ENCODE measurements at regions not wholly inside any gene's neighbourhood (a gene's known extent, or its start where the extent isn't known, plus 50 kb on each side); places are given as distances from the start of the nearest gene placed in this dataset.

GRCh38 chr14:62015243-62015642 lies 253.0 kb downstream of the SNAPC1 start:
- DNase-seq (no peak), ATAC-seq (ENCODE audit: low read depth) (no peak)
- Histone ChIP-seq H2AFZ (ENCODE audit: insufficient read depth, low read depth, low read length, poor library complexity, severe bottlenecking) (no peak overlapping the region), H4K20me1 (ENCODE audit: control insufficient read depth, insufficient read depth, low read length, poor library complexity, severe bottlenecking) (no peaks in the 10 kb centered on the region), H3K27me3 (replicated peaks in 1 of 4; ENCODE audit: control extremely low read depth in 1 of 4, control insufficient read depth in 3 of 4, insufficient read depth in 4 of 4, low read length in 3 of 4) (no peaks in the 10 kb centered on the region), H3K4me1 (ENCODE audit: control insufficient read depth in 2 of 2, insufficient read depth in 2 of 2, low read length in 2 of 2) (no peaks in the 10 kb centered on the region), H3K4me2 (replicated peaks; ENCODE audit: low read depth, low read length, poor library complexity, severe bottlenecking) (no peak overlapping the region), H3K79me2 (ENCODE audit: control insufficient read depth, insufficient read depth, low read length) (no peaks in the 10 kb centered on the region), H3K27ac (ENCODE audit: low read length in 2 of 2) (no peak overlapping the region), H3K36me3 (replicated peaks in 1 of 2; ENCODE audit: control extremely low read depth in 1 of 2, control insufficient read depth in 1 of 2, extremely low read depth in 1 of 2, insufficient read depth in 2 of 2, low read length in 1 of 2) (no peaks in the 10 kb centered on the region), H3K9ac (ENCODE audit: low read length) (no peak overlapping the region), H3K9me3 (ENCODE audit: control extremely low read depth in 1 of 3, control insufficient read depth in 2 of 3, insufficient read depth in 1 of 3, low read length in 2 of 3) (peaks cover 0 to 5% (median 4%) of the 10 kb centered on the region in 3 donors), H3K4me3 (ENCODE audit: control extremely low read depth in 1 of 5, extremely low read depth in 1 of 5, insufficient read depth in 1 of 5, low read depth in 2 of 5, low read length in 4 of 5) (no peak overlapping the region)
- ChIA-PET POLR2A (no interaction called here), CTCF (no interaction called here)
- no peaks in the 10 kb centered on the region for H3K4me1 Mint-ChIP-seq
- H3K9me3 Mint-ChIP-seq (ENCODE audit: insufficient read depth) = peaks cover 4% of the 10 kb centered on the region
- intact Hi-C loops (cut with micrococcal nuclease) = no loop called here
- TF ChIP-seq CTCF (IDR thresholded peaks at IDR 0.05) = no peak
- no peak for TF ChIP-seq EZH2 (IDR thresholded peaks at IDR 0.05; ENCODE audit: borderline replicate concordance, insufficient read depth, low read depth, low read length, poor library complexity, severe bottlenecking)
- no peak overlapping the region for H3K27ac Mint-ChIP-seq
- no CpG with 5 or more reads among the region's 1 CpG for WGBS (ENCODE audit: insufficient coverage)
- no peaks in the 10 kb centered on the region for H3K27me3 Mint-ChIP-seq
- H3K4me3 Mint-ChIP-seq = no peak overlapping the region

DNA sequence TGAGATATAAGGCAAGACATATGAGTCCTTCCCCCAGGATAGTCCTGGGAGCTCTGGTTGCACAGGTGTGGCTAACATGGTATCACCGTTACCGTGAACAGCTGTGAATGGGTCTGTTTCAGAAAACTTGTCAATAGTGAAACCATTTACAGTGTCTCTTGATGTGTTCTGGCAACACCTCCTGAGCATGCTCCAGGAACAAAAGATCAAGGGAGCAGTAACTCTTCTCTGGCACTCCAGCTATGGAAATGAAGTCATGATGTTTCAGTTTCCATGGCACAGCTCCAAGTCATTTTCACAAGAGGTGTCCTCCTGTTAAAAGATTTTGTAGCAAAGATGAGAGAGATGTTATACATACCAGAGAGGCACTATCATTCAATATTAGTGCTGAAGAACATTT lies 253.7 kb downstream of the SNAPC1 start:
- intact Hi-C loops (cut with micrococcal nuclease) = no loop called here
- peaks cover under 1% of the 10 kb centered on the region for H3K4me1 Mint-ChIP-seq
- Histone ChIP-seq H3K4me1 (ENCODE audit: control insufficient read depth in 2 of 2, insufficient read depth in 2 of 2, low read length in 2 of 2) (no peaks in the 10 kb centered on the region), H4K20me1 (ENCODE audit: control insufficient read depth, insufficient read depth, low read length, poor library complexity, severe bottlenecking) (no peaks in the 10 kb centered on the region), H3K9me3 (ENCODE audit: control extremely low read depth in 1 of 3, control insufficient read depth in 2 of 3, insufficient read depth in 1 of 3, low read length in 2 of 3) (peaks cover 0 to 5% (median 4%) of the 10 kb centered on the region in 3 donors), H3K4me2 (replicated peaks; ENCODE audit: low read depth, low read length, poor library complexity, severe bottlenecking) (no peak overlapping the region), H3K27ac (ENCODE audit: low read length in 2 of 2) (no peak overlapping the region), H3K9ac (ENCODE audit: low read length) (no peak overlapping the region), H3K79me2 (ENCODE audit: control insufficient read depth, insufficient read depth, low read length) (no peaks in the 10 kb centered on the region), H3K36me3 (replicated peaks in 1 of 2; ENCODE audit: control extremely low read depth in 1 of 2, control insufficient read depth in 1 of 2, extremely low read depth in 1 of 2, insufficient read depth in 2 of 2, low read length in 1 of 2) (no peaks in the 10 kb centered on the region), H3K27me3 (replicated peaks in 1 of 4; ENCODE audit: control extremely low read depth in 1 of 4, control insufficient read depth in 3 of 4, insufficient read depth in 4 of 4, low read length in 3 of 4) (no peaks in the 10 kb centered on the region), H2AFZ (ENCODE audit: insufficient read depth, low read depth, low read length, poor library complexity, severe bottlenecking) (no peak overlapping the region), H3K4me3 (ENCODE audit: control extremely low read depth in 1 of 5, extremely low read depth in 1 of 5, insufficient read depth in 1 of 5, low read depth in 2 of 5, low read length in 4 of 5) (no peak overlapping the region)
- H3K9me3 Mint-ChIP-seq (ENCODE audit: insufficient read depth) = peaks cover 4% of the 10 kb centered on the region
- no peak for DNase-seq
- ATAC-seq (ENCODE audit: low read depth) = no peak
- no peak for TF ChIP-seq CTCF (IDR thresholded peaks at IDR 0.05)
- no peak for TF ChIP-seq EZH2 (IDR thresholded peaks at IDR 0.05; ENCODE audit: borderline replicate concordance, insufficient read depth, low read depth, low read length, poor library complexity, severe bottlenecking)
- WGBS (ENCODE audit: insufficient coverage) = 100% methylated on average over 2 of the region's 2 CpGs
- no peak overlapping the region for H3K4me3 Mint-ChIP-seq
- H3K27me3 Mint-ChIP-seq = no peaks in the 10 kb centered on the region
- ChIA-PET POLR2A (no interaction called here), CTCF (no interaction called here)
- H3K27ac Mint-ChIP-seq = no peak overlapping the region
